RPMI8226 (cell line): ENCODE measurements at regions not wholly inside any gene's neighbourhood (a gene's known extent, or its start where the extent isn't known, plus 50 kb on each side); places are given as distances from the start of the nearest gene placed in this dataset.

ENCODE experiments used
- DNase-seq: peaks from one replicate; pipeline ENCODE4 v3.0.0-alpha.2; 2015

- peak; percentile 60 for DNase-seq
Observed at GRCh38 chr3:156760333-156760732, 65.8 kb upstream of the LEKR1 start.

- peak; percentile 27 for DNase-seq
Observed at GRCh38 chr3:156761007-156761406, 65.1 kb upstream of the LEKR1 start.

GRCh38 chr3:156761713-156762451 is 64.3 kb upstream of the LEKR1 start:
- no peak for DNase-seq

GRCh38 chr3:156762631-156763185 is 63.4 kb upstream of the LEKR1 start:
- DNase-seq = peak; percentile 40

GRCh38 chr3:156763386-156763785 is 62.8 kb upstream of the LEKR1 start:
- no peak for DNase-seq

DNA sequence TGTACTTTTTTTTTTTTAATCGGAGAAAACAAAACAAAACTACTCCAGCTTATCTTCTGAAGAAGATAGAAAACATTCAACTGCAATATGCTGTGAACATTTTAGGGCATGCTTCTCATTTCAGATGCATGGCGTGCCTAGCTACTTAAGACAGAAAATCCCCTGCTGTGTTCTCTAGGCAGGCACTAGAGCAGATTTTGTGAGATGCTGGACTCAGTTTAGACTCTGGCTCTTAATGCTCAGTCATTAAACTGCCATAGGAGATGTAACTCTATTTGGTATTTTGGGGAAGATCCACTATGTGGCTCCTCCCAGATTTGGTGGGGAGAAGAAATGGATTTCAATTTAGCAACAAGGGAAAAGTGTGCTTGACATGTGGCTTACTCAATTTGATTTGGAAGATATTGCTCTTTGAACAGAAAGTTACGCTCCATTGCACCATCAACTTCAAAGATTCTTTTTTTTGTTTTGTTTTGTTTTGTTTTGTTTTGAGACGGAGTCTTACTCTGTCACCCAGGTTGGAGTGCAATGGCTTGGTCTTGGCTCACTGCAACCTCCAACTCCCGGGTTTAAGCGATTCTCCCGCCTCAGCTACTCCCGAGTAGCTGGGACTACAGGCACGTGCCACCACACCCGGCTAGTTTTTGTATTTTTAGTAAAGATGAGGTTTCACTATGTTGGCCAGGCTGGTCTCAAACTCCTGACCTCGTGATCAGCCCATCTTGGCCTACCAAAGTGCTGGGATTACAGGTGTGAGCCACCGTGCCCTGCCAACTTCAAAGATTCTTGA is 62.0 kb upstream of the LEKR1 start:
- DNase-seq = no peak

DNA sequence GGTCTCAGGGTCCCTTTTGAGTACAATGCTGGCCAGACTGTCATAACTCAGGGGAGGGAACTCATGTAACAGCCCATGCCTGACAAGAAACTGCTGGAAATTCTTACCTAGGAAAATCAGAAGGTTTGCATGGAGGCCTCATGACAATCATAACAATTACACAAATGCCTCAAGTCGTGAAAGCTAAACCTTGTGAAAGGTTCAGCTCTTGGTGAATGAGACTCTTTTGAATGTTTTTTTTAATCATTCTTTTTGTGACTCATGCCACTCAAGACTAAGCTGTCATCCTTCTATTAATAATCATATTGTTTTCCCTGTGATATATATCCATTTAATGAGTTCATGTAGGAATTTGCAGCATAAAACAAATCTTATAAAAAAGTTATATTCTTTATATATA is 61.4 kb upstream of the LEKR1 start:
- DNase-seq = no peak

DNA sequence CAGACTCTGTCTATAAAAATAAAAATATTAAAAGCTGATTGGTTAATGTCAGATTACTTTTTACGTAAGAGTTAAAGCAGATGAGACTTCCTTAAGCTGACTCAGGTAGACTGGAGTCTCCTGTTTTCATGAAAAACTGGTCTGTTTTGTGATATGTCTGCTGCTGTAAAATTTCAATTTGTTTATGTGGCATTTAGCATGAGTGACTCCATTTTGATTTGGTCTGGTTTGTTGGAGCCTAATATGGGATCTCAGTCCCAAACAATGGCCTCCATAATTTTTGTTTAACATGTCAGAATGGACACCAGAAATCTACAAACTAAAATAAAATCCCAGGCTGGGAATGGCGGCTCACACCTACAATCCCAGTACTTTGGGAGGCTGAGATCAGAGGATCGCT is 57.8 kb upstream of the LEKR1 start:
- no peak for DNase-seq

- no peak for DNase-seq
Observed at GRCh38 chr3:156769721-156770654, 56.2 kb upstream of the LEKR1 start.

DNA sequence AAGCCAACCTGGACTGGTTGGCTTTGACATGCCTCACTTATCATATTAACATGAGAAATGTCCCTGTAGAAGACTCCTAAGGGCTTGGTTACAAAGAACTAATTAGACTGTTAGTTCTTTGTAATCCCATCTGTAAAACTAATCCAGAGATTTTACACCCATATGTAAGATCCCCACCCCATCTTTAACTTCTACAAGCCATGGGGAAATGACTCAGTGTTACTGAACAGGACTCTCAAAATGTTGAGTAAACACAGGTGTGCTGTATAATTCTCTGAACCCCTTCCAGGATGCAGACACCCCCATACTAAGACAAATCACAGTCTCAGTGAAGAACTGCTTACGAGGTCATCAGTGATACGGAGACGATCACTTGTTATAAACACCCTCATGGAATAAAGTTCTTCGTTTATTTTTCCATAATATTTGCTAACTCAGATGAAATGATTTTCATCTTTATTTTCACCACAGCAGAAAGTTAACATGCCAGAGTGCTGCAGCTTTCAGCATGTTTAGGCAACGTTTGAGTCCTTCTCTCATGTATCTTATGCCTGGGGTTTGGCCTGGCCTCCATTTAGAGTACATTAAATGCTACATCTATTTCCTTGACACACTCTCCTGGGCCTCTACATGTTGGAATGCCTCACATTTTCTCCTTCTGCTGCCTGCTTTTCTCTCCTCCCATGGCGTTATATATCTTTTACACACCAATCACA is 55.3 kb upstream of the LEKR1 start:
- DNase-seq = no peak

DNA sequence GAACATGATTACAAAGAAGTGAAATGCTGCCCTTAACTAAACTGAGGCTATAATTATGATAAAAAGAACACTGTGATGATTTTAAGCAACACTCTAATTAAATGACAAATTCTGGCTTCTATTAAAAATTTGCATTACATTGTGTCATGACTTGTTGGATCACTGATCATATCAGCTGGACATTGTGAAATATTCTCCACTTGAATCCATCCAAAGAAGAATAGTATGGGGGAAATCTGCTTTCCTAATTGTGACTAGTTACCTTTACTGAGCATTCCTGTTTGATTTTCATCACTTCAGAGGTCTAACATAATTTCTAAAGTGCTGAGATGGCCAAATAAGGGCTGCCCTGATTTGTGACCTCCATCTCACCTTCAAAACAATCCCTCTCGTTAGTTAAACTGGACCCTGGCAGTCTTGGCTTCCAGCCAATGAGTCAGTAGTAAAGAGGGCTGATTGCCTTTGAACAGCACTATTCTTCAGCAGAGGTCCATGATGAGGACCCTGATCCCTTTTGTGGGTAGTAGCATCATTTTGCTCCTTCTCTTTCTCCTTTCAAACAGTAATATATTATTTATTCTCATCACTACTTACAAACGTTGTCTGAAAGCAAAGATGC is 53.5 kb upstream of the LEKR1 start:
- DNase-seq = peak; percentile 40

DNA sequence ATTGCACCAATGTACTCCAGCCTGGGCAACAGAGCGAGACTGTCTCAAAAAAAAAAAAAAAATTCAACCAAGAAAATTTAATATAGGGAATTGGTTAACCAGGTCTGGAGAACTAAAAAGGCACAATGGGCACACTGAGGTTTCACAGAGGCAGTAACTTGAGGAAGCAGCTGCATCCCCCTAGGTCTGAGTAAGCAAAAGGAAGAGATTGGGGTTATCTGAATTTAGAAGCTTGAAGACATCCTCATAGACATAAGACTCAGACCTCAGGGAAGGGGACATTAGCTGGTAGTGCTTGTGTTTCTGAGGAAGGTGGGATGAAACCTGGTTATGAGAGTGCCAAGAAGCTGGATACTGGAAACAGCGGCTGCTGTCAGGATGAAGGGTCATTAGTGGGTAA is 50.1 kb upstream of the LEKR1 start:
- no peak for DNase-seq
